MV-4-11 (cell line): ENCODE measurements at regions not wholly inside any gene's neighbourhood (a gene's known extent, or its start where the extent isn't known, plus 50 kb on each side); places are given as distances from the start of the nearest gene placed in this dataset.

Experiments
- DNase-seq: peaks from one replicate; lab custom pipeline; 2025; lab: John Stamatoyannopoulos, UW

GRCh38 chr17:72366626-72367025 is 245.8 kb downstream of the SOX9 start:
- no peak for DNase-seq

DNA sequence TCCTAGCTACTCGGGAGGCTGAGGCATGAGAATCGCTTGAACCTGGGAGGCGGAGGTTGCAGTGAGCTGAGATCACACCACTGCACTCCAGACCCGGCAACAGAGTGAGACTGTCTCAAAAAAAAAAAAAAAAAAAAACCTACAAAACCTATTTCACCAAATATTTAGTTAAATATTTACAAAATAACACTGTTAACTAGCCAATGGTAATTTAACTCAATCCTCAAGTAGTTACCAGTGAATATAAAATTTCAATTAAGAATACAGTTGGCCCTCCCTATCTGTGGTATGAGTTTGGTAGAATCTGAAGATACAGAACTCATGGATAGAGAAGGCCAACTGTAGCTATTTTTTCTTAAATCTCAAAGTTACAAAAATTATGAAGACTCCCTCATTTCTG is 247.4 kb downstream of the SOX9 start:
- no peak for DNase-seq

DNA sequence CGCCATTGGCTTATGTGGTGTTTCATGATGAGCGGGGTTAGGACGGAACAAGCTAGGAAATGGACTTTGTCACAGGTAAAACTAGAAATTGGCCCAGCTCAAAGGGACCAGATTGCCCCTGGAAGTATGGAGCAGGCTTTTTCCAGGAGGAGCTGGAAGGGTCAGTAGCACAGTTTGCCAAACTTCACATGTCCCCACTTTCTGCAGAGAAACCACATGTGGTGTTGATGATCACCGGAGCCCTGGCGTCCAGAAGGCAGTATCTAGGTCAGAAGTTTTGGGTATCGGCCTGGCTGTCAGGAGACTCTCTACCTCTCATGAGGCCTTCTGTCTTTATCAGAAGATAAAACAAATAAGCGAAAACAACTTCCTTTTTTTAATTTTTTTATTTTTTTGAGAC is 248.5 kb downstream of the SOX9 start:
- DNase-seq: no peak

DNA sequence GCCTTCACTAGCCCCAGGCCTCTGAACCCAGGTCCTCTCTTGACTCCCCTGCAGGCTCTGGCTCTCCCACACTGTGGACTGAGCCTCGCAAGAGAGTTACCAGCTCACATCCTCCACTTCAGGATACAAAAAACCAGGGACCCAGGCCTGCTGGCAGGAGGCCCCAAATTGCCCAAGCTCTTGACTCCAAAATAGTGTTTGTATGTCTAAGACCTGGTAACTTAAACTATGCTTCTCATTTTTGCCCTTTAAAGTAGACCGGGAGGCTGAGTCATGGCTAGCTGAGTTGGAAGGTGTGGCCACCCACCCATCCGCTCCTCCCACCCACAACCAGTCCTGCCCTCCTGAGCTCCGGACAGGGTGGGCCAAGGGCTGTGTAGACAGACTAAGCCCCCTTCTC is 250.0 kb downstream of the SOX9 start:
- no peak for DNase-seq

- no peak for DNase-seq
Measured at GRCh38 chr17:72372185-72372584, 251.4 kb downstream of the SOX9 start.

- DNase-seq: no peak
Measured at GRCh38 chr17:72373910-72374741, 253.3 kb downstream of the SOX9 start.

GRCh38 chr17:72376526-72377345 is 255.9 kb downstream of the SOX9 start:
- peak; percentile 4 for DNase-seq

GRCh38 chr17:72378414-72379390 is 257.9 kb downstream of the SOX9 start:
- DNase-seq: no peak

DNA sequence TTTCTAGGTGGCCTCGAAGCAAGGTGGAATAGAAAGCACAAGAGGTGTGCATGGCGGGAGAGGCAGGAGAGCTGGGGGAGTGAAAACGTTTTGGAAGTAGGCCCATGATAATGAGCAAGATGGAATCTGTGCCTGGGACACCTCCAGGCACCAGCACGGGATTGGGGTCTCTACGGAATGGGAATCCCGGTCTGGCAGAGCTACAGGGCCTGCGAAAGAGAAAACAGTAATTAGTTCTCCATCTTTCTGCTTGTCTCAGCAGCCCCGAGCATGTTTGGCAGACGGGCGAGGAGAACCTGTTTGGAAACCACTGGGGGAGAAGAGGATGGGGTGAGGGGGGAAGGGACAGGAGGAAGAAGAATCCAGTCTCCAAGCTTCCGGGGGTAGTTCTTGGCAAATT is 258.7 kb downstream of the SOX9 start:
- DNase-seq: no peak

- DNase-seq: no peak
Measured at GRCh38 chr17:72380120-72380519, 259.3 kb downstream of the SOX9 start.

- no peak for DNase-seq
Measured at GRCh38 chr17:72380737-72381136, 259.9 kb downstream of the SOX9 start.

DNA sequence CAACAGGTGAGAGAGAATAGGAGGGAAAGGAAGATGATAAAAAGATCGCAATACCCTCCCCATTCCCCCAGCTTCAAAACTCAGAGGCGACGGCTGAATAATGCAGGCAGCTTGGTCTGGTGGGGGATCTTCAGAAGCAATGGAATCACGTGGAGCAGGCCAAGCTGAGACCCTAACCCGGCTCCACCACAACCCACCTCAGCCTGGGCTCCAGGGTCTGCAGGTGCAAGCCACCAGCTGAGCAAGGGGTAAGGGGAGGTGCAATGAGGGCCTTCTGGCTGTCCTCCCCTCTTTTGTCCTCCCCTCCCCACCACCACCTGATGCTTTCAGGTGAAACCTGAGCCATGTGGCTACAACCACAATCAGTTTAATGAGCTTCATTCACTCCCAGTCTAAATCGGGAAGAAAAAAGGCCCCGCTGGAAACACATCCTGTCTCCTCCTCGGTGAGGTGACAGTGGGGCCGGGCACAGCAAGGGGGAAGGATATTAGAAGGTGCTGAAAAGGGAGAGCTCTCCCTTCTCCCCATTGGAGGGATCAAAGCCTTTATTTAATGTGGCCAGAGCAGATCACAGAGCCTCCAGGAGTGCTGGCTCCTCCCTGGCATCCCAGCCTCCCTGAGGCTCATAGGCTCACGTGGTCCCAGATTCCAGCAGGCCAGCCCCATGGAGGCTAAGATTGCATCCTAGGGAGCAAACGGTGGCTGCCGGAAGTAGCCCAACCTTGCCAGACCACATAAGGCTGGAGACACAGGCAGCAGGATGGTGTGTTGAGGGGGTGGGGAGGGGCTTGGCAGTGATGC is 261.0 kb downstream of the SOX9 start:
- DNase-seq: no peak

DNA sequence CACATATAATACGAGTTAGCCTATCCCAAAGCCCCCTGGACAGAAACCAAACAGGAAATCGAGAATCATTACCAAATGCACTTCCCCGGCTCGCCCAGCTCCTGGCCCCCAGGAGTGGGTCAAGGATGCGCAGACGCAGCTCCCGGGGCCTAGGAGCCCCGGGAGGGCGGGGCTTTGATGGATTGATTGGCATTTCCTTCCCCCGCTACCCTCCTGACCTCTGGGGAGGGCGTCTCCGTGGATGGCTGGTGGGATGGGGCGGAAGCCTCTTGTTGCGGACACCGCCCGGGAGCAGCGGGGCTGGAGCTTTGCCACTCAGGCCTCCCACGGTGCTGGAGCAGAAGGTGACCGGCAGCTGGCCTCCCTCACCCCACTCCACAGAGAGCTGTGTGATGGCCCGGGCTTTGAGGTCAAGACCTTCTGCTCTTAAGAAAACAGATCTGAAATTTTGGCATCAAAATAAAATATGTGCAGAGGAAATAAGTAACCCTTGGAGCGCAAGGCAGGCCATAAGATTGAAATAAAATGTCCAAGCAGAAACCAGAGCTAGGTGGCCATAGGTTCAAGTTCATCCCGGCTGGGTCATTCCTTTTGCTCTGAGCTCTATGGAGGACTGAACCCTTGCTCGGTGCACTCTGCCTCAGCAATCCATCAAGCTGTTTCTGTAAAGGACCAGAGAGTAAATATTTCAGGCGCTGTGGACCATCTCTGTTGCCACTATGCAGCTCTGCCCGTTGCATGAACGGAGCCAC is 262.3 kb downstream of the SOX9 start:
- DNase-seq: no peak

GRCh38 chr17:72385475-72385874 is 264.7 kb downstream of the SOX9 start:
- no peak for DNase-seq

DNA sequence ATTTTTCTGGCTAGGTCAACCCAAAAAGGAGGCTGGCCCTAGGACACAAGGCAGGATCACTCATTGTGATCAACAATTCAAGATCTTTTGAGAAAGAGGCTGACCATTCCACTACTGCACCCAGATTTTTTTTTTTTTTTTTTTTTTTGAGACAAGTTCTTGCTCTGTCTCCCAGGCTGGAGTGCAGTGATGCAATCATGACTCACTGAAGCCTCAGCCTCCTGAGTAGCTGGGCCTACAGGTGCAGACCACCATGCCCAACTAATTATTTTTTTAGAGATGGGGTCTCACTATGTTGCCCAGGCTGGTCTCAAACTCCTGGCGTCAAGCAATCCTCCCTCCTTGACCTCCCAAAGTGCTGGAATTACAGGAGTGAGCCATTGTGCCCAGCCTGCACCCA is 265.4 kb downstream of the SOX9 start:
- peak; percentile 13 for DNase-seq

DNA sequence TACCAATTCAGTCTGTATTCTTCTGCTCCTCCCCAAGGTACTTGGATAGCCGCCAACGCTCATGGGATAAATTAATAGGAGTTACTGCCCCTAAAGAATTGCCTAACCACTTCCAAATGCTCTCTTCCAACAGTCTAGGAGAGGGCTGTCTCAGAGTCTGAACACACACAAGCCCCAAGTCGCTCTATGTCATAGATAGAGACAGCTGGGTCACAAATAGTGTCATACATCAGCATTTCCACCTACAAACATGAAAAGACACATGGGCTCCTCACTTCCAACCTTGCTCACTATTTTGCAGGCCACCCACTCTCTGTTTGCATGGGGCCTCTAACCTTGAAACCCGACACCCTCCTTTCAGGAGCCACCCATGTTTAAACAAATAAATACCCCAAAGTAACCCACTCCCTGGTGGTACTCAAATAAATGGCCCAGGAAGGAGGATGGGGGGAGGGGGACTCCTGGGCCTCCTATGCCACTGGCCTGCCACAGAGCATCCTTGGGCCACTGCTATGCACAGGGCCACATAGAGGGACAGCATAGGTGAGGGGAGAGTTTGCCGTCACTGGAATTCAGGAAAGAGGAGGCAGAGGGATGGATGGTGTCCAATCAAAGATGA is 265.9 kb downstream of the SOX9 start:
- no peak for DNase-seq

- DNase-seq: peak; percentile 94
Measured at GRCh38 chr17:72387487-72387886, 266.7 kb downstream of the SOX9 start.

DNA sequence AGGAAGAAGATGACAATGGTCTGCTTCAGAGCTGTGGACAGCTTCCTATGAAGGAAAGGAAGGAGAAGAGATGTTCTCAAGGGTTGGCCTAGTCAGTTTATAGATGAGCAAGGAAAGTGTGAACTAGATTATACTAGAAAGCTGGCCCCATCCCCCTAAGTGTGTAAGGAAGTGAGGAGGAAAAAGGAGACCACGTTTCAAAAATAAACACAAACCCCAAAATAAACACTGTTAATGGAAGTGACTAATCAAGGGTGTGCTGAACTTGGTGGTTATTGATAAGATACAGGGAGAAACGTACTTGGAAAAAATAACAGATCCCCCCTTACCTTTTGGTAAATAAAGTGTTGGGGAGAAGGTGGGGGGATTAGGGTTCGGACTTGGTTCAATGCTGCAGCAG is 267.1 kb downstream of the SOX9 start:
- DNase-seq: peak; percentile 31

GRCh38 chr17:72388765-72389473 is 268.1 kb downstream of the SOX9 start:
- DNase-seq: peak; percentile 22
